Caco-2 (cell line): ENCODE measurements at regions not wholly inside any gene's neighbourhood (a gene's known extent, or its start where the extent isn't known, plus 50 kb on each side); places are given as distances from the start of the nearest gene placed in this dataset.

Experiments used
- BruUV-seq: library from RNA; stranded (reverse); fragments of 400-500 nt; replicated peaks from 2 replicates; lab custom pipeline; 2021; lab: Mats Ljungman, UMichigan
- CTCF ChIA-PET: fragments of 300-600 bp; sonication (Branson Sonifier 250); formaldehyde crosslinking; loops from one replicate; lab custom pipeline; 2022; ENCODE audit warnings: antibody characterized with exemption; lab: Charles Lee
- POLR2A ChIA-PET: fragments of 300-600 bp; sonication (Branson Sonifier 250); formaldehyde crosslinking; loops from one replicate; lab custom pipeline; 2022; ENCODE audit warnings: antibody characterized with exemption; lab: Charles Lee
- DNase-seq, 2 experiments: peaks; one replicate each; pipeline versions ENCODE4 v3.0.0 to v3.0.0-alpha.2; 2020 to 2022
- H3K27me3 ChIP-seq: replicated peaks from 2 replicates; pipeline ENCODE4 v1.6.0; 2011; ENCODE audit warnings: low read length; ENCODE audit not compliant: control insufficient read depth, insufficient read depth
- H3K36me3 ChIP-seq: 2 replicates; pipeline ENCODE4 v1.5.1; 2011; ENCODE audit warnings: low read length; ENCODE audit not compliant: control insufficient read depth, insufficient read depth
- H3K4me1 ChIP-seq: fragments of 250-450 bp; sonication (Bioruptor Pico); 2 replicates; pipeline ENCODE4 v1.5.1; 2020; ENCODE audit warnings: mild to moderate bottlenecking
- H3K4me3 ChIP-seq: 2 replicates; pipeline ENCODE4 v1.5.1; 2011; ENCODE audit warnings: low read depth, mild to moderate bottlenecking, control low read depth, low read length
- H3K9me3 ChIP-seq: fragments of 250-450 bp; sonication (Bioruptor Pico); 2 replicates; pipeline ENCODE4 v1.5.1; 2020; ENCODE audit warnings: mild to moderate bottlenecking, moderate library complexity
- H3K27ac Mint-ChIP-seq: one replicate; pipeline ENCODE4 v1.8.0; 2022; ENCODE audit warnings: mixed read lengths; ENCODE audit not compliant: unreplicated experiment
- H3K27me3 Mint-ChIP-seq: one replicate; pipeline ENCODE4 v1.8.0; 2022; ENCODE audit warnings: mixed read lengths; ENCODE audit not compliant: insufficient read depth, unreplicated experiment
- H3K36me3 Mint-ChIP-seq: one replicate; pipeline ENCODE4 v1.8.0; 2022; ENCODE audit warnings: mild to moderate bottlenecking, mixed read lengths; ENCODE audit not compliant: insufficient read depth, unreplicated experiment
- H3K4me1 Mint-ChIP-seq: one replicate; pipeline ENCODE4 v1.8.0; 2022; ENCODE audit warnings: low read depth, mixed read lengths; ENCODE audit not compliant: unreplicated experiment
- H3K4me3 Mint-ChIP-seq: one replicate; pipeline ENCODE4 v1.8.0; 2022; ENCODE audit warnings: mild to moderate bottlenecking, moderate library complexity, mixed read lengths; ENCODE audit not compliant: unreplicated experiment
- H3K9me3 Mint-ChIP-seq: one replicate; pipeline ENCODE4 v1.8.0; 2022; ENCODE audit warnings: mixed read lengths; ENCODE audit not compliant: unreplicated experiment
- CTCF ChIP-seq, 2 experiments: fragments of 200-600 bp in 1 of 2; IDR thresholded peaks; 1 replicate in 1 of 2; 2 replicates in 1 of 2; pipeline versions ENCODE4 v1.5.1 to v1.8.0; 2011 to 2022; ENCODE audit warnings: antibody characterized with exemption in 1 of 2, control low read depth in 1 of 2, inconsistent platforms in 1 of 2, low read depth in 1 of 2, low read length in 1 of 2, mild to moderate bottlenecking in 1 of 2, moderate library complexity in 1 of 2; ENCODE audit not compliant: insufficient read depth in 1 of 2, severe bottlenecking in 1 of 2, unreplicated experiment in 1 of 2
- intact Hi-C: fragments of 100-400 bp; cut with micrococcal nuclease; formaldehyde crosslinking; loops from one replicate; pipeline ENCODE4 v1.10.0; 2022; ENCODE audit not compliant: unreplicated experiment

- no peak for DNase-seq
- H3K27me3 ChIP-seq: no peaks in the 10 kb centered on the region
- no peak for TF ChIP-seq CTCF (IDR thresholded peaks at IDR 0.05; ENCODE audit: insufficient read depth in 1 of 2, low read depth in 1 of 2, low read length in 1 of 2, severe bottlenecking in 1 of 2, unreplicated experiment in 1 of 2)
- Mint-ChIP-seq H3K4me1 (no peaks in the 10 kb centered on the region), H3K36me3 (no peaks in the 10 kb centered on the region), H3K4me3 (no peak overlapping the region), H3K9me3 (no peaks in the 10 kb centered on the region), H3K27ac (no peak overlapping the region), H3K27me3 (no peaks in the 10 kb centered on the region)
- no peaks in the 10 kb centered on the region for H3K9me3 ChIP-seq
- intact Hi-C loops: no loop called here
- H3K4me3 ChIP-seq: no peak overlapping the region
- no peaks in the 10 kb centered on the region for H3K36me3 ChIP-seq
- POLR2A ChIA-PET: no interaction called here
- CTCF ChIA-PET: no interaction called here
- no TSS peak for BruUV-seq
- no peaks in the 10 kb centered on the region for H3K4me1 ChIP-seq
Observed at GRCh38 chr9:13535141-13535540, 255.6 kb upstream of the MPDZ start.

DNA sequence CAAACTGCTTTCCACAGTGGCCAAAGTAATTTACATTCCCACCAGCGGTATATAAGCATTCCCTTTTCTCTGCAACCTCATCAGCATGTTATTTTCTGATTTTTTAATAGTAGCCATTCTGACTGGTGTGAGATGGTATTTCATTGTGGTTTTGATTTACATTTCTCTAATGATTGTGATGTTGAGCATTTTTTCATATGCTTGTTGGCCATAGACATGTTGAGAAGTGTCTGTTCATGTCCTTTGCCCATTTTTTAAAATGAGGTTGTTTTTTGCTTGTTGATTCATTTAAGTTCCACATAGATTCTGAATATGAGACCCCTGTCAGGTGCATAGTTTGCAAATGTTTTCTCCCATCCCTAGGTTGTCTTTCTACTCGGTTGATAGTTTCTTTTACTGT lies 254.5 kb upstream of the MPDZ start:
- H3K9me3 Mint-ChIP-seq: no peaks in the 10 kb centered on the region
- H3K27ac Mint-ChIP-seq: no peak overlapping the region
- CTCF ChIA-PET: no interaction called here

GRCh38 chr9:13532407-13532806 lies 252.9 kb upstream of the MPDZ start:
- BruUV-seq: no TSS peak
- intact Hi-C loops: no loop called here
- H3K36me3 Mint-ChIP-seq: no peaks in the 10 kb centered on the region
- TF ChIP-seq CTCF (IDR thresholded peaks at IDR 0.05; ENCODE audit: insufficient read depth in 1 of 2, low read depth in 1 of 2, low read length in 1 of 2, severe bottlenecking in 1 of 2, unreplicated experiment in 1 of 2): no peak
- no peaks in the 10 kb centered on the region for H3K9me3 ChIP-seq
- H3K27me3 Mint-ChIP-seq: peaks cover 1% of the 10 kb centered on the region
- no peak overlapping the region for H3K4me3 Mint-ChIP-seq
- no peak overlapping the region for H3K27ac Mint-ChIP-seq
- no peaks in the 10 kb centered on the region for H3K27me3 ChIP-seq
- H3K36me3 ChIP-seq: no peaks in the 10 kb centered on the region
- H3K4me1 ChIP-seq: no peaks in the 10 kb centered on the region
- CTCF ChIA-PET: no interaction called here
- H3K4me3 ChIP-seq: no peak overlapping the region
- H3K4me1 Mint-ChIP-seq: no peaks in the 10 kb centered on the region
- POLR2A ChIA-PET: no interaction called here
- no peaks in the 10 kb centered on the region for H3K9me3 Mint-ChIP-seq
- DNase-seq: no peak

More for the DNA sequence above, 254.5 kb upstream of the MPDZ start:
- BruUV-seq: no TSS peak
- no peak for DNase-seq
- TF ChIP-seq CTCF (IDR thresholded peaks at IDR 0.05; ENCODE audit: insufficient read depth in 1 of 2, low read depth in 1 of 2, low read length in 1 of 2, severe bottlenecking in 1 of 2, unreplicated experiment in 1 of 2): no peak
- intact Hi-C loops: no loop called here
- no peak overlapping the region for H3K4me3 Mint-ChIP-seq
- H3K27me3 Mint-ChIP-seq: no peaks in the 10 kb centered on the region
- Histone ChIP-seq H3K4me1 (no peaks in the 10 kb centered on the region), H3K36me3 (no peaks in the 10 kb centered on the region), H3K9me3 (no peaks in the 10 kb centered on the region), H3K27me3 (no peaks in the 10 kb centered on the region), H3K4me3 (no peak overlapping the region)
- POLR2A ChIA-PET: no interaction called here
- no peaks in the 10 kb centered on the region for H3K36me3 Mint-ChIP-seq
- no peaks in the 10 kb centered on the region for H3K4me1 Mint-ChIP-seq
